ENCODE measurements at regions not wholly inside any gene's neighbourhood (a gene's known extent, or its start where the extent isn't known, plus 50 kb on each side); places are given as distances from the start of the nearest gene placed in this dataset.

DNA sequence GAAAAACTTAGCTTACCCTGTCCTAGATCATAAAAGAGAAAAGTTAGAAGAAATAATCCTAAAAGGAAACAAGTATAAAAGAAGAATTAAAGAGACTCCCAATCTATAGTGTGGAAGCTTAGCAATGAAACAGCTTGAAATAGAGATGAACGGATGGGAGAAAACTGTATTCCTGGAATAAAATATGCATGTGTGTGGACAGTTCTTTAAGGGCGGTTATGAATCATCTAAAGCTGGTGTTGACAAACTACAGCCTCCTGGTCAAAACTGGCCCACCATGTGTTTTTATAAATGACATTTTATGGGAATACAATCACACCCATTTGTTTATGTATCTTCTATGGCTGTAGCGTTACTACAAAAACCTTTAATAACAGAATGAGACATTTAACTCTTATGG lies 69.4 kb downstream of the OR13H1 start:
- H3K36me3 ChIP-seq (ENCODE audit: insufficient read depth, low read length) = no peaks in the 10 kb centered on the region
- TF ChIP-seq, protein P1, sequence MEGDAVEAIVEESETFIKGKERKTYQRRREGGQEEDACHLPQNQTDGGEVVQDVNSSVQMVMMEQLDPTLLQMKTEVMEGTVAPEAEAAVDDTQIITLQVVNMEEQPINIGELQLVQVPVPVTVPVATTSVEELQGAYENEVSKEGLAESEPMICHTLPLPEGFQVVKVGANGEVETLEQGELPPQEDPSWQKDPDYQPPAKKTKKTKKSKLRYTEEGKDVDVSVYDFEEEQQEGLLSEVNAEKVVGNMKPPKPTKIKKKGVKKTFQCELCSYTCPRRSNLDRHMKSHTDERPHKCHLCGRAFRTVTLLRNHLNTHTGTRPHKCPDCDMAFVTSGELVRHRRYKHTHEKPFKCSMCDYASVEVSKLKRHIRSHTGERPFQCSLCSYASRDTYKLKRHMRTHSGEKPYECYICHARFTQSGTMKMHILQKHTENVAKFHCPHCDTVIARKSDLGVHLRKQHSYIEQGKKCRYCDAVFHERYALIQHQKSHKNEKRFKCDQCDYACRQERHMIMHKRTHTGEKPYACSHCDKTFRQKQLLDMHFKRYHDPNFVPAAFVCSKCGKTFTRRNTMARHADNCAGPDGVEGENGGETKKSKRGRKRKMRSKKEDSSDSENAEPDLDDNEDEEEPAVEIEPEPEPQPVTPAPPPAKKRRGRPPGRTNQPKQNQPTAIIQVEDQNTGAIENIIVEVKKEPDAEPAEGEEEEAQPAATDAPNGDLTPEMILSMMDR (IDR thresholded peaks at IDR 0.05) = no peak
- DNase-seq = no peak
- Mint-ChIP-seq H3K27me3 (peaks cover 5% of the 10 kb centered on the region), H3K36me3 (ENCODE audit: low read depth) (no peaks in the 10 kb centered on the region), H3K27ac (no peak overlapping the region), H3K9me3 (no peaks in the 10 kb centered on the region), H3K4me3 (no peak overlapping the region), H3K4me1 (ENCODE audit: low read depth) (no peaks in the 10 kb centered on the region)
- H3K4me3 ChIP-seq (ENCODE audit: low read length) = no peak overlapping the region
- H3K27ac ChIP-seq (ENCODE audit: low read depth in 1 of 2, low read length in 2 of 2) = no peak overlapping the region
- CTCF ChIA-PET = no interaction called here
- intact Hi-C loops (cut with DNase I, micrococcal nuclease) = no loop called here
- no peak for ATAC-seq (ENCODE audit: poor library complexity)
- POLR2A ChIA-PET = no interaction called here
- H3K9me3 ChIP-seq (ENCODE audit: control insufficient read depth in 1 of 2, insufficient read depth in 1 of 2, low read length in 2 of 2) = no peaks in the 10 kb centered on the region
- H3K4me1 ChIP-seq (ENCODE audit: insufficient read depth, low read length) = no peaks in the 10 kb centered on the region
- H3K27me3 ChIP-seq (ENCODE audit: control insufficient read depth in 1 of 2, insufficient read depth in 2 of 2, low read length in 2 of 2) = peaks cover 0 to 7% of the 10 kb centered on the region in 2 experiments

DNA sequence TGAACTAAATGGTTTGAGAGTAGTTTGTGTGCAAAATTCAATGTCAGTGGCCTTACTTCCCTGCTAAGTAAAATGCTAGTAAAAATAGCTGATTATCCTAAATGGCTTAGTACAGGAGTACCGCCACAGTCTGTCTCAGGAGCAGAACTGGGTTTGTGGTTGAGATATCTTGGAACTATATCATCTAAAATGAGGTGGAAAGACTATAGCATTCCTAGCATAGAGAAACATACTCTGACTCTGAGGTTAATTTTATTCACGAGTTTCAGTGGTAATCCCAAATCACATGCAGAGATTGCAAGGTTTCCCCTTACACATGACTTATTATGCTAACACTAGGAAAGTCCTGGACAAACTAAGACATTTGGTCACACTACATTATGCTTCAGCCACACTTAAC lies 70.4 kb downstream of the OR13H1 start:
- H3K4me1 Mint-ChIP-seq (ENCODE audit: low read depth) = no peaks in the 10 kb centered on the region
- Histone ChIP-seq H3K4me1 (ENCODE audit: insufficient read depth, low read length) (no peaks in the 10 kb centered on the region), H3K27me3 (ENCODE audit: control insufficient read depth in 1 of 2, insufficient read depth in 2 of 2, low read length in 2 of 2) (peaks cover 0 to 7% of the 10 kb centered on the region in 2 experiments), H3K9me3 (ENCODE audit: control insufficient read depth in 1 of 2, insufficient read depth in 1 of 2, low read length in 2 of 2) (no peaks in the 10 kb centered on the region), H3K27ac (ENCODE audit: low read depth in 1 of 2, low read length in 2 of 2) (no peak overlapping the region), H3K36me3 (ENCODE audit: insufficient read depth, low read length) (no peaks in the 10 kb centered on the region), H3K4me3 (ENCODE audit: low read length) (no peak overlapping the region)
- intact Hi-C loops (cut with DNase I, micrococcal nuclease) = no loop called here
- ChIA-PET POLR2A (no interaction called here), CTCF (no interaction called here)
- H3K36me3 Mint-ChIP-seq (ENCODE audit: low read depth) = no peaks in the 10 kb centered on the region
- ATAC-seq (ENCODE audit: poor library complexity) (no peak), DNase-seq (no peak)
- H3K27me3 Mint-ChIP-seq = peaks cover 8% of the 10 kb centered on the region
- H3K9me3 Mint-ChIP-seq = no peaks in the 10 kb centered on the region
- no peak overlapping the region for H3K27ac Mint-ChIP-seq
- no peak overlapping the region for H3K4me3 Mint-ChIP-seq
- TF ChIP-seq, protein P1 (IDR thresholded peaks at IDR 0.05) = no peak

DNA sequence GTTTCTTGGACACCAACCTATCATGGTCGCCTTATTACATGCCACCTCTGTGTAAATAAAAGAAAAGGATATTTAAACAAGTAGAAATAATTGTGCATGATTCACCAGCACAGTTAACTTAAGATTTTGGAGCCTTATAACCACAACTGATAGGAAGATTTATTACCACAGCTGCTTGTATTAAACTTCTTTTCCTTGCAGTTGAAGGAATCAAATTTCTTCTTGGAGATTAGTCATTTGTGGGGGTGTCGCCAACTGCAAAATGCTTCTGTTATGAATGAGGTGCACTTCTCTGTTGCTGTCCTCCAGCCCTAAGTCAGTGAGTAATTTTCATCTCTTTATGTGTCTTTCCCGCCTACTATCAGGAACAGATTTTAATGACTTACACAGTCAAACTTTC lies 73.3 kb downstream of the OR13H1 start:
- no peak for DNase-seq
- Histone ChIP-seq H3K9me3 (ENCODE audit: control insufficient read depth in 1 of 2, insufficient read depth in 1 of 2, low read length in 2 of 2) (no peaks in the 10 kb centered on the region), H3K4me1 (ENCODE audit: insufficient read depth, low read length) (no peaks in the 10 kb centered on the region), H3K27ac (ENCODE audit: low read depth in 1 of 2, low read length in 2 of 2) (no peak overlapping the region), H3K4me3 (ENCODE audit: low read length) (no peak overlapping the region), H3K36me3 (ENCODE audit: insufficient read depth, low read length) (no peaks in the 10 kb centered on the region), H3K27me3 (ENCODE audit: control insufficient read depth in 1 of 2, insufficient read depth in 2 of 2, low read length in 2 of 2) (no peaks in the 10 kb centered on the region)
- intact Hi-C loops (cut with DNase I, micrococcal nuclease) = no loop called here
- TF ChIP-seq, protein P1 (IDR thresholded peaks at IDR 0.05) = no peak
- ChIA-PET POLR2A (no interaction called here), CTCF (no interaction called here)
- no peaks in the 10 kb centered on the region for H3K36me3 Mint-ChIP-seq (ENCODE audit: low read depth)
- H3K4me3 Mint-ChIP-seq = no peak overlapping the region
- H3K27me3 Mint-ChIP-seq = peaks cover 12% of the 10 kb centered on the region
- H3K27ac Mint-ChIP-seq = no peak overlapping the region
- H3K9me3 Mint-ChIP-seq = no peaks in the 10 kb centered on the region
- no peaks in the 10 kb centered on the region for H3K4me1 Mint-ChIP-seq (ENCODE audit: low read depth)
- no peak for ATAC-seq (ENCODE audit: poor library complexity)

Data from CD4-positive, alpha-beta T cell (primary cell).